ENCODE measurements at regions not wholly inside any gene's neighbourhood (a gene's known extent, or its start where the extent isn't known, plus 50 kb on each side); places are given as distances from the start of the nearest gene placed in this dataset.

DNA sequence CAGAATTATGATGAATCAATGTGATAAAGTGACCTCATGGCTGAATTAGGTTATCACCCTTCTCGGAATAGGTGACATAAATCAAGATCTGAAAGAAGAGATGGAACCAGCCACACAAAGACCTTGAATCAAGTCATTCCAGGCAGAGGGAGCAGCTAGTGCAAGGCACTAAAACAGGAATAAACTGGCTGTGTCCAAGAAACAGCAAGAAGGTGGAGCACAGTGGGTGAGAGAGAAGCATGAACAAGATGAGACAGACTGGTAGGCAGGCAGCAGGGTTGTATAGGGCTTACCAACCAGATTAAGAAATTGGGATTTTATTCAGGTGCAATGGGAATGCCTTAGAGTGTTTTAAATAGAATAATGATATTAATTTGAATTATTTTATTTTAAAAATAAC, 470.3 kb downstream of the PCDH20 start:
- Histone ChIP-seq H3K27me3 (ENCODE audit: control insufficient read depth, insufficient read depth, low read length) (no peaks in the 10 kb centered on the region), H3K4me3 (ENCODE audit: low read length) (no peak overlapping the region), H3K9me3 (ENCODE audit: control insufficient read depth, insufficient read depth, low read length) (peaks cover 13% of the 10 kb centered on the region), H3K27ac (ENCODE audit: low read length) (no peak overlapping the region), H3K4me1 (ENCODE audit: control insufficient read depth, insufficient read depth, low read length) (no peaks in the 10 kb centered on the region), H3K36me3 (ENCODE audit: control insufficient read depth, insufficient read depth, low read length) (no peaks in the 10 kb centered on the region)
- Mint-ChIP-seq H3K4me3 (no peak overlapping the region), H3K27ac (no peak overlapping the region), H3K27me3 (ENCODE audit: low read depth in 2 of 2) (no peaks in the 10 kb centered on the region), H3K9me3 (peaks cover 15 to 19% of the 10 kb centered on the region in 2 donors), H3K4me1 (no peaks in the 10 kb centered on the region), H3K36me3 (no peaks in the 10 kb centered on the region)
- TF ChIP-seq, protein P1, sequence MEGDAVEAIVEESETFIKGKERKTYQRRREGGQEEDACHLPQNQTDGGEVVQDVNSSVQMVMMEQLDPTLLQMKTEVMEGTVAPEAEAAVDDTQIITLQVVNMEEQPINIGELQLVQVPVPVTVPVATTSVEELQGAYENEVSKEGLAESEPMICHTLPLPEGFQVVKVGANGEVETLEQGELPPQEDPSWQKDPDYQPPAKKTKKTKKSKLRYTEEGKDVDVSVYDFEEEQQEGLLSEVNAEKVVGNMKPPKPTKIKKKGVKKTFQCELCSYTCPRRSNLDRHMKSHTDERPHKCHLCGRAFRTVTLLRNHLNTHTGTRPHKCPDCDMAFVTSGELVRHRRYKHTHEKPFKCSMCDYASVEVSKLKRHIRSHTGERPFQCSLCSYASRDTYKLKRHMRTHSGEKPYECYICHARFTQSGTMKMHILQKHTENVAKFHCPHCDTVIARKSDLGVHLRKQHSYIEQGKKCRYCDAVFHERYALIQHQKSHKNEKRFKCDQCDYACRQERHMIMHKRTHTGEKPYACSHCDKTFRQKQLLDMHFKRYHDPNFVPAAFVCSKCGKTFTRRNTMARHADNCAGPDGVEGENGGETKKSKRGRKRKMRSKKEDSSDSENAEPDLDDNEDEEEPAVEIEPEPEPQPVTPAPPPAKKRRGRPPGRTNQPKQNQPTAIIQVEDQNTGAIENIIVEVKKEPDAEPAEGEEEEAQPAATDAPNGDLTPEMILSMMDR (IDR thresholded peaks at IDR 0.05), result no peak
- intact Hi-C loops (cut with micrococcal nuclease), result no loop called here
- ATAC-seq, result no peak
- DNase-seq, result no peak
- 31% methylated on average over 1 of the region's 1 CpG for WGBS (ENCODE audit: insufficient coverage)

DNA sequence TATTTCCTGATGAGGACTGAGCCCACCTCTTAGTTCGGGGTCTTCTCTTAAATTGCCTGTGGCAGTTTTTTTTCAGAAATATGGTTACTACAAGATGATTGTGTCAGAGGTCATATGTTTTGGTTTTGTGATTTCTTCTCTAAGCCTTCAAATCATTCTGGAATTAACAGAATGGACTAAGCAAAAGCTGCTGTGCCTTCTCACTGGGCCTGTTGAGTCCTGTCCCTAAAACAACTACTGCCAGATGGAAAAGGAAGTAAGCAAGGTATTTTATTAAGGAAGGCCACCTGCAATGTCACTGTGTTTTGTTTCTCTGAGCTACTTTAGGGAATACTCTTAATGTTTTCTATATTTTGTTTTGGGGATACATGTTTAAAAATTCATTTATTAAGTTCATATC, 470.8 kb downstream of the PCDH20 start:
- ATAC-seq (no peak), DNase-seq (no peak)
- Histone ChIP-seq H3K9me3 (ENCODE audit: control insufficient read depth, insufficient read depth, low read length) (peaks cover 13% of the 10 kb centered on the region), H3K4me3 (ENCODE audit: low read length) (no peak overlapping the region), H3K4me1 (ENCODE audit: control insufficient read depth, insufficient read depth, low read length) (no peaks in the 10 kb centered on the region), H3K27me3 (ENCODE audit: control insufficient read depth, insufficient read depth, low read length) (no peaks in the 10 kb centered on the region), H3K27ac (ENCODE audit: low read length) (no peak overlapping the region), H3K36me3 (ENCODE audit: control insufficient read depth, insufficient read depth, low read length) (no peaks in the 10 kb centered on the region)
- 43% methylated on average over 1 of the region's 1 CpG for WGBS (ENCODE audit: insufficient coverage)
- H3K27ac Mint-ChIP-seq, result no peak overlapping the region
- H3K27me3 Mint-ChIP-seq (ENCODE audit: low read depth in 2 of 2), result no peaks in the 10 kb centered on the region
- H3K4me3 Mint-ChIP-seq, result no peak overlapping the region
- peaks cover 12 to 19% of the 10 kb centered on the region in 2 donors for H3K9me3 Mint-ChIP-seq
- intact Hi-C loops (cut with micrococcal nuclease), result no loop called here
- TF ChIP-seq, protein P1 (IDR thresholded peaks at IDR 0.05), result no peak
- no peaks in the 10 kb centered on the region for H3K4me1 Mint-ChIP-seq
- no peaks in the 10 kb centered on the region for H3K36me3 Mint-ChIP-seq

DNA sequence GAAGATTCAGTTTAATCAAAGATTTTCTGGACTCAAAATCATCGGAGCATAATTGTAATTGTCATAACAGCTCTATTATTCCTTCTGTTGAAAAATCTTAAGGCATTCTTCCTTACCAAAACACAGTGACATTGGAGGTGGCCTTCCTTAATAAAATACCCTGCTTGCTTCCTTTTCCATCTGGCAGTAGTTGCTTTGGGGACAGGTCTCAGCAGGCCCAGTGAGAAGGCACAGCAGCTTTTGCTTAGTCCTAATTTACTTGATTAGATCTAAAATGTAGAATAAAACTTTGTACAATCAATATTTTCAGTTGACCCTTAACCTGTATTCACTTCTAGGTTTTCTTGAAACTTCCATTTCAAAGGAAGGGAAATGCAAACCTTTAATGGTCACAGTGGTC, 471.6 kb downstream of the PCDH20 start:
- intact Hi-C loops (cut with micrococcal nuclease), result no loop called here
- WGBS (ENCODE audit: insufficient coverage), result 100% methylated on average over 1 of the region's 1 CpG
- Histone ChIP-seq H3K27ac (ENCODE audit: low read length) (no peak overlapping the region), H3K4me1 (ENCODE audit: control insufficient read depth, insufficient read depth, low read length) (no peaks in the 10 kb centered on the region), H3K36me3 (ENCODE audit: control insufficient read depth, insufficient read depth, low read length) (no peaks in the 10 kb centered on the region), H3K4me3 (ENCODE audit: low read length) (no peak overlapping the region), H3K27me3 (ENCODE audit: control insufficient read depth, insufficient read depth, low read length) (no peaks in the 10 kb centered on the region), H3K9me3 (ENCODE audit: control insufficient read depth, insufficient read depth, low read length) (peaks cover 13% of the 10 kb centered on the region)
- Mint-ChIP-seq H3K9me3 (peaks cover 15 to 19% of the 10 kb centered on the region in 2 donors), H3K4me1 (no peaks in the 10 kb centered on the region), H3K27ac (no peak overlapping the region), H3K4me3 (no peak overlapping the region), H3K36me3 (no peaks in the 10 kb centered on the region), H3K27me3 (ENCODE audit: low read depth in 2 of 2) (no peaks in the 10 kb centered on the region)
- ATAC-seq, result no peak
- TF ChIP-seq, protein P1 (IDR thresholded peaks at IDR 0.05), result no peak
- no peak for DNase-seq

DNA sequence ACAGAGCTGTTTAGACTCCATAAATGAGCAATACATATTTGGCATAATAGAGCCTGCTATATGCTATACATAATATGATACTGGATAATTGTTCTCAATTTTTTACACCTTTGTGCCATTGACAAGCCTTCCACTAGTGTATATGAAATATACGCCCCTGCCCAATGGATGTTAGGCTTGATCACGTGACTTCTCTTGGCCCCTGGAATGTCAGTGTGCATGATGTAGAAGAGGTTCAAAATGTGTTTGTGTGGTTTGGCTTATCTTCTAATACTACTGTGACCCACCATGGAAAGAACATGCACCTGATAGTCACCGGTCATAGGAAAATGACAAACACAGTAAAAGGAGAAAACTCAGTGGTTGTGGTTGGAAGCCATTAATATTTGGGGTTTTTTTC, 479.4 kb downstream of the PCDH20 start:
- Mint-ChIP-seq H3K4me1 (no peaks in the 10 kb centered on the region), H3K27ac (no peak overlapping the region), H3K27me3 (ENCODE audit: low read depth in 2 of 2) (no peaks in the 10 kb centered on the region), H3K9me3 (peaks cover 6 to 8% of the 10 kb centered on the region in 2 donors), H3K4me3 (no peak overlapping the region), H3K36me3 (no peaks in the 10 kb centered on the region)
- WGBS (ENCODE audit: insufficient coverage), result 92% methylated on average over 2 of the region's 3 CpGs
- Histone ChIP-seq H3K4me3 (ENCODE audit: low read length) (no peak overlapping the region), H3K36me3 (ENCODE audit: control insufficient read depth, insufficient read depth, low read length) (no peaks in the 10 kb centered on the region), H3K27ac (ENCODE audit: low read length) (no peak overlapping the region), H3K9me3 (ENCODE audit: control insufficient read depth, insufficient read depth, low read length) (peaks cover 5% of the 10 kb centered on the region), H3K27me3 (ENCODE audit: control insufficient read depth, insufficient read depth, low read length) (no peaks in the 10 kb centered on the region), H3K4me1 (ENCODE audit: control insufficient read depth, insufficient read depth, low read length) (no peaks in the 10 kb centered on the region)
- no peak for DNase-seq
- intact Hi-C loops (cut with micrococcal nuclease), result no loop called here
- TF ChIP-seq, protein P1 (IDR thresholded peaks at IDR 0.05), result no peak
- ATAC-seq, result no peak

Data from natural killer cell (primary cell).